PFSK-1 (cell line): ENCODE measurements at regions not wholly inside any gene's neighbourhood (a gene's known extent, or its start where the extent isn't known, plus 50 kb on each side); places are given as distances from the start of the nearest gene placed in this dataset.

Experiments used
- FOXP2 ChIP-seq: optimal IDR thresholded peaks from 2 replicates; pipeline ENCODE3; 2011; ENCODE audit warnings: borderline replicate concordance, control low read depth, inconsistent platforms; ENCODE audit not compliant: insufficient read depth; ENCODE audit errors: extremely low read length, extremely low read depth
- POLR2AphosphoS5 ChIP-seq: IDR thresholded peaks from 2 replicates; pipeline ENCODE4 v1.6.1; 2012; ENCODE audit warnings: low read depth, mild to moderate bottlenecking, control low read depth, low read length, moderate library complexity
- SIN3A ChIP-seq: IDR thresholded peaks from 2 replicates; pipeline ENCODE4 v1.6.1; 2012; ENCODE audit warnings: mild to moderate bottlenecking, low read length, moderate library complexity, borderline replicate concordance; ENCODE audit not compliant: insufficient read depth
- TAF1 ChIP-seq: IDR thresholded peaks from 2 replicates; pipeline ENCODE4 v1.6.1; 2012; ENCODE audit warnings: low read length, control low read depth, borderline replicate concordance; ENCODE audit not compliant: insufficient read depth
- TF ChIP-seq, protein P1 (sequence below), 2 experiments: IDR thresholded peaks; 2 replicates each; pipeline versions ENCODE4 v1.6.1 to v1.8.0; 2011 to 2012; ENCODE audit warnings: low read depth in 2 of 2, low read length in 2 of 2, control low read depth in 1 of 2, inconsistent platforms in 1 of 2, mild to moderate bottlenecking in 1 of 2, moderate library complexity in 1 of 2; ENCODE audit not compliant: insufficient read depth in 1 of 2

DNA sequence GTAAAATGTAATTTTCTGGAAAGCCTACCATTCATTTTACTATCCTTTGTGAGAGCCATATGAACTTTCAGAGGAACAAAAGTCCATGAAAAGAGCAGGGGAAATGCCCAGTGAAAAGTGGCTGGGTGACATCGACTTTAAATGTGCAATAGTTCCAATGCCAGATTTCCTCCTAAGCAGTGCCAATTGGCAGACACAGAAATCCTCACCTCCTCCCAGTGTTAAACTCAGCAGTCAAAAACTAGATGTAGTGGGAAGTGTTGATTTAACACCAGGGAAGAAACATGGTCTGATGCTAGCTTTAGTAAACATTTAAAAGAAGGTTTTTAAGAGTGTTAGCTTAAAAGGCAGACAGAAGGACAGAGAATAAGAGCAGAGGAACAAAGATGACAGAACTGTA, 2055.2 kb downstream of the MAT2B start:
- no peak for TF ChIP-seq POLR2AphosphoS5
- TF ChIP-seq, protein P1, sequence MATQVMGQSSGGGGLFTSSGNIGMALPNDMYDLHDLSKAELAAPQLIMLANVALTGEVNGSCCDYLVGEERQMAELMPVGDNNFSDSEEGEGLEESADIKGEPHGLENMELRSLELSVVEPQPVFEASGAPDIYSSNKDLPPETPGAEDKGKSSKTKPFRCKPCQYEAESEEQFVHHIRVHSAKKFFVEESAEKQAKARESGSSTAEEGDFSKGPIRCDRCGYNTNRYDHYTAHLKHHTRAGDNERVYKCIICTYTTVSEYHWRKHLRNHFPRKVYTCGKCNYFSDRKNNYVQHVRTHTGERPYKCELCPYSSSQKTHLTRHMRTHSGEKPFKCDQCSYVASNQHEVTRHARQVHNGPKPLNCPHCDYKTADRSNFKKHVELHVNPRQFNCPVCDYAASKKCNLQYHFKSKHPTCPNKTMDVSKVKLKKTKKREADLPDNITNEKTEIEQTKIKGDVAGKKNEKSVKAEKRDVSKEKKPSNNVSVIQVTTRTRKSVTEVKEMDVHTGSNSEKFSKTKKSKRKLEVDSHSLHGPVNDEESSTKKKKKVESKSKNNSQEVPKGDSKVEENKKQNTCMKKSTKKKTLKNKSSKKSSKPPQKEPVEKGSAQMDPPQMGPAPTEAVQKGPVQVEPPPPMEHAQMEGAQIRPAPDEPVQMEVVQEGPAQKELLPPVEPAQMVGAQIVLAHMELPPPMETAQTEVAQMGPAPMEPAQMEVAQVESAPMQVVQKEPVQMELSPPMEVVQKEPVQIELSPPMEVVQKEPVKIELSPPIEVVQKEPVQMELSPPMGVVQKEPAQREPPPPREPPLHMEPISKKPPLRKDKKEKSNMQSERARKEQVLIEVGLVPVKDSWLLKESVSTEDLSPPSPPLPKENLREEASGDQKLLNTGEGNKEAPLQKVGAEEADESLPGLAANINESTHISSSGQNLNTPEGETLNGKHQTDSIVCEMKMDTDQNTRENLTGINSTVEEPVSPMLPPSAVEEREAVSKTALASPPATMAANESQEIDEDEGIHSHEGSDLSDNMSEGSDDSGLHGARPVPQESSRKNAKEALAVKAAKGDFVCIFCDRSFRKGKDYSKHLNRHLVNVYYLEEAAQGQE (IDR thresholded peaks at IDR 0.05; ENCODE audit: insufficient read depth in 1 of 2, low read depth in 2 of 2, low read length in 2 of 2): no peak
- TF ChIP-seq SIN3A: no peak
- no peak for TF ChIP-seq FOXP2
- TF ChIP-seq TAF1: no peak
